HepG2 (cell line): ENCODE measurements at regions not wholly inside any gene's neighbourhood (a gene's known extent, or its start where the extent isn't known, plus 50 kb on each side); places are given as distances from the start of the nearest gene placed in this dataset.

Source experiments
- ATAC-seq: fragments of 200-7000 bp; cut with Tn5 transposase; 3 replicates; pipeline ENCODE4 v1.9.1; 2020; ENCODE audit warnings: mild to moderate bottlenecking, moderate library complexity
- BruUV-seq: library from RNA; stranded (reverse); fragments of 400-500 nt; replicated peaks from 2 replicates; lab custom pipeline; 2021; lab: Mats Ljungman, UMichigan
- CTCF ChIA-PET: fragments of 300-600 bp; formaldehyde crosslinking; extraction: SDS; loops from one replicate; lab custom pipeline; 2021; ENCODE audit warnings: low total read pairs, inconsistent platforms, low intra/inter-chr PET ratio; lab: Yijun Ruan, JAX
- POLR2A ChIA-PET: fragments of 350-600 bp; sonication (Branson Sonifier 250); formaldehyde crosslinking; loops from one replicate; lab custom pipeline; 2020; ENCODE audit warnings: antibody characterized with exemption, inconsistent platforms; lab: Yijun Ruan, JAX
- DNase-seq: peaks from one replicate; pipeline ENCODE4 v3.0.0-alpha.2; 2015; ENCODE audit warnings: low spot score
- FAIRE-seq: peaks from 3 replicates; lab custom pipeline; 2011; peaks lifted over from hg19 to GRCh38; lab: Jason Lieb, UNC
- H2AFZ ChIP-seq: one replicate; pipeline ENCODE4 v1.6.1; 2011; ENCODE audit warnings: low read length, inconsistent platforms
- H3K27ac ChIP-seq: fragments of 300-600 bp; 3 replicates; pipeline ENCODE4 v1.8.0; 2011; ENCODE audit warnings: mixed run types, mild to moderate bottlenecking, mixed read lengths, low read length, inconsistent platforms; ENCODE audit not compliant: insufficient read depth; ENCODE audit errors: extremely low read length
- H3K27me3 ChIP-seq, 2 experiments: fragments of 200-600 bp in 1 of 2; 2 replicates in 1 of 2; 3 replicates in 1 of 2; pipeline versions ENCODE4 v1.6.0 to v1.8.0; 2011; ENCODE audit warnings: low read length in 2 of 2, mild to moderate bottlenecking in 2 of 2, moderate library complexity in 2 of 2, inconsistent platforms in 1 of 2; ENCODE audit not compliant: insufficient read depth in 2 of 2, control insufficient read depth in 1 of 2
- H3K36me3 ChIP-seq, 2 experiments: fragments of 200-600 bp in 1 of 2; replicated peaks in 1 of 2; 2 replicates in 1 of 2; 3 replicates in 1 of 2; pipeline versions ENCODE4 v1.5.1 to v1.8.0; 2011; ENCODE audit warnings: low read length in 2 of 2, inconsistent platforms in 1 of 2; ENCODE audit not compliant: insufficient read depth in 2 of 2, control insufficient read depth in 1 of 2
- H3K4me1 ChIP-seq: 2 replicates; pipeline ENCODE4 v1.5.1; 2012; ENCODE audit warnings: low read length, inconsistent platforms; ENCODE audit not compliant: insufficient read depth
- H3K4me2 ChIP-seq: 2 replicates; pipeline ENCODE4 v1.6.0; 2011; ENCODE audit warnings: low read depth, low read length, inconsistent platforms
- H3K4me3 ChIP-seq, 3 experiments: fragments of 200-600 bp in 1 of 3; sonication (generic), shearing (Covaris generic) in 1 of 3; replicated peaks in 1 of 3; 2 replicates each; pipeline ENCODE4 v1.5.1; 2011 to 2016; ENCODE audit warnings: low read length in 3 of 3, inconsistent platforms in 2 of 3, low read depth in 2 of 3, mild to moderate bottlenecking in 2 of 3, control low read depth in 1 of 3, mixed read lengths in 1 of 3; ENCODE audit not compliant: insufficient read depth in 1 of 3
- H3K79me2 ChIP-seq: one replicate; pipeline ENCODE4 v1.6.1; 2011; ENCODE audit warnings: low read length, inconsistent platforms; ENCODE audit not compliant: insufficient read depth
- H3K9ac ChIP-seq: 2 replicates; pipeline ENCODE4 v1.6.0; 2011; ENCODE audit warnings: mild to moderate bottlenecking, low read depth, low read length, inconsistent platforms; ENCODE audit not compliant: insufficient read depth
- H3K9me3 ChIP-seq: 2 replicates; pipeline ENCODE4 v1.5.1; 2012; ENCODE audit warnings: mild to moderate bottlenecking, low read length
- H4K20me1 ChIP-seq: 2 replicates; pipeline ENCODE4 v1.6.0; 2011; ENCODE audit warnings: inconsistent platforms, mild to moderate bottlenecking, low read length, moderate library complexity; ENCODE audit not compliant: insufficient read depth
- ATF1 ChIP-seq: IDR thresholded peaks from 2 replicates; pipeline ENCODE4 v1.6.1; 2016; ENCODE audit warnings: mild to moderate bottlenecking, control low read depth
- CEBPB ChIP-seq: IDR thresholded peaks from 2 replicates; pipeline ENCODE4 v1.6.1; 2011; ENCODE audit warnings: low read depth, low read length, improper control_type of control experiment, borderline replicate concordance
- DR1 ChIP-seq: sonication (generic); formaldehyde crosslinking; IDR thresholded peaks from 2 replicates; pipeline ENCODE4 v1.8.0; 2021; ENCODE audit warnings: mild to moderate bottlenecking, missing genetic modification reagents, inconsistent platforms
- FLYWCH1 ChIP-seq: sonication (generic); formaldehyde crosslinking; IDR thresholded peaks from 2 replicates; pipeline ENCODE4 v1.8.1; 2023; ENCODE audit warnings: mild to moderate bottlenecking, missing genetic modification reagents
- FOSL2 ChIP-seq: sonication (generic); formaldehyde crosslinking; IDR thresholded peaks from 2 replicates; pipeline ENCODE4 v1.4.0; 2020; ENCODE audit warnings: missing genetic modification reagents
- FOXP1 ChIP-seq, 2 experiments: fragments of 450-650 bp in 1 of 2; IDR thresholded peaks; 2 replicates each; pipeline ENCODE4 v1.6.1; 2017 to 2018; ENCODE audit warnings: antibody characterized with exemption in 1 of 2
- NFE2L1 ChIP-seq: sonication (generic); formaldehyde crosslinking; IDR thresholded peaks from 2 replicates; pipeline ENCODE4 v1.4.0; 2020; ENCODE audit warnings: missing genetic modification reagents, mild to moderate bottlenecking, borderline replicate concordance
- RFX1 ChIP-seq: fragments of 450-650 bp; IDR thresholded peaks from 2 replicates; pipeline ENCODE4 v1.6.1; 2017
- ZBTB20 ChIP-seq: sonication (generic); formaldehyde crosslinking; IDR thresholded peaks from 2 replicates; pipeline ENCODE4 v1.8.1; 2023; ENCODE audit warnings: missing genetic modification reagents, low read depth, mild to moderate bottlenecking, borderline replicate concordance
- ZFP37 ChIP-seq: sonication (generic); formaldehyde crosslinking; IDR thresholded peaks from 2 replicates; pipeline ENCODE4 v1.4.0; 2020; ENCODE audit warnings: missing genetic modification reagents, borderline replicate concordance
- ZNF121 ChIP-seq: sonication (generic); formaldehyde crosslinking; IDR thresholded peaks from 2 replicates; pipeline ENCODE4 v1.5.0; 2020; ENCODE audit warnings: mild to moderate bottlenecking, missing genetic modification reagents
- ZNF616 ChIP-seq: sonication (generic); formaldehyde crosslinking; IDR thresholded peaks from 2 replicates; pipeline ENCODE4 v1.5.0; 2020; ENCODE audit warnings: low read depth, mild to moderate bottlenecking, missing genetic modification reagents
- ZNF652 ChIP-seq: IDR thresholded peaks from 2 replicates; pipeline ENCODE4 v1.6.1; 2016; ENCODE audit warnings: low read depth, borderline replicate concordance
- ZSCAN9 ChIP-seq: IDR thresholded peaks from 2 replicates; pipeline ENCODE4 v1.6.1; 2016; ENCODE audit warnings: borderline replicate concordance
- WGBS: methylation state at CpG from one replicate; pipeline ENCODE4 v1.1.6; 2017; ENCODE audit warnings: low lambda C conversion rate; 5-methylcytosine and 5-hydroxymethylcytosine counted together
- in situ Hi-C: cut with HindIII; loops from 2 replicates; pipeline ENCODE4 v1.10.0; 2017; ENCODE audit warnings: low pct_unique_long_range_greater_than_20kb; ENCODE audit not compliant: extremely low pct_ligation_motif_present
- intact Hi-C: fragments of 100-400 bp; cut with micrococcal nuclease; formaldehyde crosslinking; loops from one replicate; pipeline ENCODE4 v1.10.0; 2022; ENCODE audit not compliant: unreplicated experiment
- TF ChIP-seq, protein P1 (sequence below): sonication (generic); formaldehyde crosslinking; IDR thresholded peaks from 2 replicates; pipeline ENCODE4 v1.8.0; 2022; ENCODE audit warnings: mild to moderate bottlenecking, missing genetic modification reagents
- TF ChIP-seq, protein P2 (sequence below): sonication (generic); formaldehyde crosslinking; IDR thresholded peaks from 2 replicates; pipeline ENCODE4 v1.5.1; 2020; ENCODE audit warnings: mild to moderate bottlenecking, missing genetic modification reagents

DNA sequence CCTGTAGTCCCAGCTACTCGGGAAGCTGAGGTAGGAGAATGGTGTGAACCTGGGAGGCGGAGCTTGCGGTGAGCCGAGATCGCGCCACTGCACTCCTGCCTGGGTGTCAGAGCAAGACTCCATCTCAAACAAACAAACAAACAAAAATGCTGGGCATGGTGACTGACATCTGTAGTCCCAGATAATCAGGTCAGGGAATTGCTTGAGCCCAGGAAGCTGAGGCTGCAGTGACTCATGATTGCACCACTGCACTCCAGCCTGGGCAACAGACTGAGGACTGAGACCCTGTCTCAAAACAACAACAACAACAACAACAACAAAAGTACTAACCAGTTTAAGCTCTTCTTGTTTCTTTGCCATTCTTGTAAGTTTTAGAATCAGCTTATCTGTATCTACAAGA, 383.0 kb upstream of the PMFBP1 start:
- ATAC-seq (no peak), DNase-seq (no peak)
- Histone ChIP-seq H4K20me1 (no peaks in the 10 kb centered on the region), H3K4me2 (no peak overlapping the region), H3K36me3 (no peaks in the 10 kb centered on the region; a peak in 1 of 5 replicates), H3K27me3 (no peaks in the 10 kb centered on the region), H3K9ac (no peak overlapping the region), H3K4me3 (no peak overlapping the region), H3K4me1 (no peaks in the 10 kb centered on the region), H3K79me2 (no peaks in the 10 kb centered on the region), H2AFZ (no peak overlapping the region)
- BruUV-seq = no TSS peak
- WGBS = over 99% methylated on average over 6 of the region's 6 CpGs
- intact Hi-C loops = loop anchor here (5.0 kb wide), 1 partner anchor 107 kb away; no protein-coding TSS in a partner anchor
- 0 out of 2 replicates have a peak, but pooled peaks have one; percentile 44 for TF ChIP-seq CEBPB
- TF ChIP-seq FOXP1 (IDR thresholded peaks at IDR 0.05) = no peak
- peak; percentile 31; the same call in 1 of the 2 replicates for TF ChIP-seq FOXP1 (CRISPR knock-in tag; IDR thresholded peaks at IDR 0.05)
- TF ChIP-seq FOSL2 (CRISPR knock-in tag) = peak; percentile 70
- no peak for TF ChIP-seq ZNF616
- TF ChIP-seq FLYWCH1 (CRISPR knock-in tag) = no peak
- TF ChIP-seq, all 625 proteins: peak for 3
- POLR2A ChIA-PET = no interaction called here
- FAIRE-seq = no peak
- H3K27ac ChIP-seq = no peak overlapping the region
- in situ Hi-C loops = no loop called here
- no peaks in the 10 kb centered on the region for H3K9me3 ChIP-seq
- CTCF ChIA-PET = no interaction called here

DNA sequence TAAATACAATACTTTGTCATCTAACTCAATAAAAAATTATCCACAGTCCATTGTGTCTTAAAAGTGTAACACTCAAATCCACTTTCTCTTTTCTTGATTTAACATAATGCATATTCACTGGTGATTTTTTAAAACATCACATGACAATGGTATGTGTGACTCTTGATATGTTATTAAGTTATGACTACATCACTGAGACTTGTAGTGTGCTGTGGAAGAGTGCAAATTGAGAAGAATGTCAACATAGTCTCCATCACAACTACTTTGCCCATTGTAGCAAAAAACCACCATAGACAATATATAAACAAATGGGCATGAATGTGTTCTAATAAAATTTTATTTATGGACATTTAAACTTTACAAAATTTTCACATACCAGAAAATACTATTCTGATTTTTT, 380.7 kb upstream of the PMFBP1 start:
- CTCF ChIA-PET = no interaction called here
- Histone ChIP-seq H3K36me3 (no peaks in the 10 kb centered on the region; a peak in 1 of 5 replicates), H3K4me1 (no peaks in the 10 kb centered on the region), H3K4me3 (no peak overlapping the region), H3K27me3 (no peaks in the 10 kb centered on the region), H2AFZ (no peak overlapping the region), H3K27ac (no peak overlapping the region), H3K9ac (no peak overlapping the region), H4K20me1 (no peaks in the 10 kb centered on the region), H3K4me2 (no peak overlapping the region), H3K79me2 (no peaks in the 10 kb centered on the region), H3K9me3 (no peaks in the 10 kb centered on the region)
- BruUV-seq = no TSS peak
- no peak for FAIRE-seq
- POLR2A ChIA-PET = no interaction called here
- ATAC-seq = no peak
- in situ Hi-C loops = no loop called here
- intact Hi-C loops = no loop called here
- no peak for DNase-seq
- TF ChIP-seq ZNF652 (CRISPR knock-in tag) (no peak), RFX1 (no peak), ZBTB20 (CRISPR knock-in tag) (no peak), NFE2L1 (CRISPR knock-in tag) (no peak), ZNF121 (CRISPR knock-in tag) (no peak), ZFP37 (CRISPR knock-in tag) (no peak), DR1 (CRISPR knock-in tag) (no peak), ATF1 (CRISPR knock-in tag) (no peak), ZSCAN9 (CRISPR knock-in tag) (no peak)
- TF ChIP-seq, protein P1, sequence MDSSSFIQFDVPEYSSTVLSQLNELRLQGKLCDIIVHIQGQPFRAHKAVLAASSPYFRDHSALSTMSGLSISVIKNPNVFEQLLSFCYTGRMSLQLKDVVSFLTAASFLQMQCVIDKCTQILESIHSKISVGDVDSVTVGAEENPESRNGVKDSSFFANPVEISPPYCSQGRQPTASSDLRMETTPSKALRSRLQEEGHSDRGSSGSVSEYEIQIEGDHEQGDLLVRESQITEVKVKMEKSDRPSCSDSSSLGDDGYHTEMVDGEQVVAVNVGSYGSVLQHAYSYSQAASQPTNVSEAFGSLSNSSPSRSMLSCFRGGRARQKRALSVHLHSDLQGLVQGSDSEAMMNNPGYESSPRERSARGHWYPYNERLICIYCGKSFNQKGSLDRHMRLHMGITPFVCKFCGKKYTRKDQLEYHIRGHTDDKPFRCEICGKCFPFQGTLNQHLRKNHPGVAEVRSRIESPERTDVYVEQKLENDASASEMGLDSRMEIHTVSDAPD (CRISPR knock-in tag) = no peak
- TF ChIP-seq, protein P2, sequence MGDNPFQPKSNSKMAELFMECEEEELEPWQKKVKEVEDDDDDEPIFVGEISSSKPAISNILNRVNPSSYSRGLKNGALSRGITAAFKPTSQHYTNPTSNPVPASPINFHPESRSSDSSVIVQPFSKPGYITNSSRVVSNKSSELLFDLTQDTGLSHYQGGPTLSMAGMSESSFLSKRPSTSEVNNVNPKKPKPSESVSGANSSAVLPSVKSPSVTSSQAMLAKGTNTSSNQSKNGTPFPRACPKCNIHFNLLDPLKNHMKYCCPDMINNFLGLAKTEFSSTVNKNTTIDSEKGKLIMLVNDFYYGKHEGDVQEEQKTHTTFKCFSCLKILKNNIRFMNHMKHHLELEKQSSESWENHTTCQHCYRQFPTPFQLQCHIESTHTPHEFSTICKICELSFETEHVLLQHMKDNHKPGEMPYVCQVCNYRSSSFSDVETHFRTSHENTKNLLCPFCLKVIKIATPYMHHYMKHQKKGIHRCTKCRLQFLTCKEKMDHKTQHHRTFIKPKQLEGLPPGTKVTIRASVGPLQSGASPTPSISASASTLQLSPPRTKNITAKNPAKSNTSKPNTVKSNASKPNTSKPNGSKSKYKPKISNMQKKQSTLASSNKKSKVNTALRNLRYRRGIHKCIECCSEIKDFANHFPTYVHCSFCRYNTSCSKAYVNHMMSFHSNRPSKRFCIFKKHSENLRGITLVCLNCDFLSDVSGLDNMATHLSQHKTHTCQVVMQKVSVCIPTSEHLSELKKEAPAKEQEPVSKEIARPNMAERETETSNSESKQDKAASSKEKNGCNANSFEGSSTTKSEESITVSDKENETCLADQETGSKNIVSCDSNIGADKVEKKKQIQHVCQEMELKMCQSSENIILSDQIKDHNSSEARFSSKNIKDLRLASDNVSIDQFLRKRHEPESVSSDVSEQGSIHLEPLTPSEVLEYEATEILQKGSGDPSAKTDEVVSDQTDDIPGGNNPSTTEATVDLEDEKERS (CRISPR knock-in tag) = no peak
